H9 (cell line): ENCODE measurements at regions not wholly inside any gene's neighbourhood (a gene's known extent, or its start where the extent isn't known, plus 50 kb on each side); places are given as distances from the start of the nearest gene placed in this dataset.
"Not testable (repeated sequence)": the region's sequence is repeated elsewhere in the genome, so short reads cannot be mapped to it uniquely, and the experiment has no call there.

ENCODE experiments used
- DNase-seq: peaks from one replicate; pipeline ENCODE4 v3.0.0-alpha.2; 2017
- H2AFZ ChIP-seq: one replicate; pipeline ENCODE4 v1.6.1; 2013; ENCODE audit warnings: mild to moderate bottlenecking, low read length, control low read depth, moderate library complexity
- H2AK5ac ChIP-seq: 2 replicates; pipeline ENCODE4 v1.6.1; 2013; ENCODE audit warnings: low read length, control low read depth, mixed read lengths; ENCODE audit not compliant: insufficient read length
- H2BK120ac ChIP-seq: one replicate; pipeline ENCODE4 v1.6.1; 2013; ENCODE audit warnings: low read depth, mild to moderate bottlenecking, low read length, control low read depth, inconsistent platforms; ENCODE audit not compliant: poor library complexity, severe bottlenecking
- H2BK12ac ChIP-seq: 2 replicates; pipeline ENCODE4 v1.6.1; 2013; ENCODE audit warnings: low read length, control low read depth, mixed read lengths, low read depth; ENCODE audit not compliant: insufficient read length
- H2BK15ac ChIP-seq: 2 replicates; pipeline ENCODE4 v1.6.1; 2013; ENCODE audit warnings: low read depth, low read length, control low read depth
- H2BK20ac ChIP-seq: one replicate; pipeline ENCODE4 v1.6.1; 2013; ENCODE audit warnings: low read depth, mild to moderate bottlenecking, low read length, control low read depth, inconsistent platforms; ENCODE audit not compliant: poor library complexity, severe bottlenecking
- H2BK5ac ChIP-seq: 2 replicates; pipeline ENCODE4 v1.6.1; 2013; ENCODE audit warnings: low read length, control low read depth, mixed read lengths; ENCODE audit not compliant: insufficient read length
- H3K14ac ChIP-seq: 2 replicates; pipeline ENCODE4 v1.6.1; 2013; ENCODE audit warnings: low read length, control low read depth; ENCODE audit not compliant: insufficient read depth
- H3K18ac ChIP-seq: 2 replicates; pipeline ENCODE4 v1.6.1; 2013; ENCODE audit warnings: low read depth, mild to moderate bottlenecking, mixed read lengths, low read length, control low read depth; ENCODE audit not compliant: insufficient read length
- H3K23ac ChIP-seq: 2 replicates; pipeline ENCODE4 v1.6.1; 2013; ENCODE audit warnings: low read length, control low read depth, mixed read lengths, low read depth; ENCODE audit not compliant: insufficient read length
- H3K23me2 ChIP-seq: 2 replicates; pipeline ENCODE4 v1.6.1; 2013; ENCODE audit warnings: low read depth, mild to moderate bottlenecking, mixed read lengths, low read length, control low read depth; ENCODE audit not compliant: insufficient read length, poor library complexity, severe bottlenecking
- H3K27ac ChIP-seq: 2 replicates; pipeline ENCODE4 v1.5.1; 2013; ENCODE audit warnings: low read length, control low read depth, mixed read lengths, low read depth; ENCODE audit not compliant: insufficient read length
- H3K27me3 ChIP-seq: 2 replicates; pipeline ENCODE4 v1.6.1; 2013; ENCODE audit warnings: low read length, control low read depth, inconsistent platforms; ENCODE audit not compliant: insufficient read depth
- H3K4ac ChIP-seq: 2 replicates; pipeline ENCODE4 v1.6.1; 2013; ENCODE audit warnings: low read depth, mild to moderate bottlenecking, control low read depth, inconsistent platforms, low read length, moderate library complexity
- H3K4me1 ChIP-seq: 2 replicates; pipeline ENCODE4 v1.6.1; 2013; ENCODE audit warnings: low read length, control low read depth, inconsistent platforms; ENCODE audit not compliant: insufficient read depth
- H3K4me2 ChIP-seq: 2 replicates; pipeline ENCODE4 v1.6.1; 2013; ENCODE audit warnings: low read length, control low read depth, mixed read lengths; ENCODE audit not compliant: insufficient read length, insufficient read depth
- H3K56ac ChIP-seq: 2 replicates; pipeline ENCODE4 v1.6.1; 2013; ENCODE audit warnings: low read depth, mild to moderate bottlenecking, mixed read lengths, low read length, control low read depth; ENCODE audit not compliant: insufficient read length
- H3K79me1 ChIP-seq: 2 replicates; pipeline ENCODE4 v1.6.1; 2013; ENCODE audit warnings: low read depth, mild to moderate bottlenecking, moderate library complexity, low read length, control low read depth, inconsistent platforms; ENCODE audit not compliant: insufficient read depth, poor library complexity, severe bottlenecking
- H3K79me2 ChIP-seq: 2 replicates; pipeline ENCODE4 v1.6.1; 2013; ENCODE audit warnings: low read length, control low read depth, inconsistent platforms; ENCODE audit not compliant: insufficient read depth
- H3K9ac ChIP-seq: 2 replicates; pipeline ENCODE4 v1.6.1; 2013; ENCODE audit warnings: low read length, control low read depth, mixed read lengths; ENCODE audit not compliant: insufficient read length; ENCODE audit errors: extremely low read depth
- H3K9me3 ChIP-seq: one replicate; pipeline ENCODE4 v1.6.1; 2013; ENCODE audit warnings: low read depth, low read length, inconsistent platforms; ENCODE audit not compliant: control insufficient read depth
- H3T11ph ChIP-seq: one replicate; pipeline ENCODE4 v1.6.1; 2013; ENCODE audit warnings: mild to moderate bottlenecking, low read length, control low read depth, inconsistent platforms
- H4K20me1 ChIP-seq: one replicate; pipeline ENCODE4 v1.6.1; 2013; ENCODE audit not compliant: control insufficient read depth, insufficient read length, insufficient read depth
- H4K5ac ChIP-seq: 2 replicates; pipeline ENCODE4 v1.6.1; 2013; ENCODE audit warnings: low read depth, mild to moderate bottlenecking, mixed read lengths, low read length, control low read depth; ENCODE audit not compliant: insufficient read length
- H4K8ac ChIP-seq: replicated peaks from 2 replicates; pipeline ENCODE4 v1.6.1; 2013; ENCODE audit warnings: low read length, control low read depth, mixed read lengths, low read depth; ENCODE audit not compliant: insufficient read length
- H4K91ac ChIP-seq: 2 replicates; pipeline ENCODE4 v1.6.1; 2013; ENCODE audit warnings: low read depth, mild to moderate bottlenecking, moderate library complexity, mixed read lengths, low read length, control low read depth; ENCODE audit not compliant: insufficient read length
- H3K27ac Mint-ChIP-seq, 3 experiments: 2 replicates in 2 of 3; 3 replicates in 1 of 3; pipeline ENCODE4 v1.8.0; 2020 to 2021; ENCODE audit warnings: mixed read lengths in 3 of 3, mild to moderate bottlenecking in 1 of 3, moderate library complexity in 1 of 3
- H3K27me3 Mint-ChIP-seq: 2 replicates; pipeline ENCODE4 v1.8.0; 2021; ENCODE audit warnings: low read depth, mild to moderate bottlenecking, moderate library complexity, mixed read lengths
- H3K36me3 Mint-ChIP-seq, 3 experiments: 2 replicates in 2 of 3; 3 replicates in 1 of 3; pipeline ENCODE4 v1.8.0; 2020 to 2021; ENCODE audit warnings: low read depth in 3 of 3, mixed read lengths in 3 of 3; ENCODE audit not compliant: insufficient read depth in 1 of 3
- H3K4me1 Mint-ChIP-seq, 2 experiments: 2 replicates each; pipeline ENCODE4 v1.8.0; 2020; ENCODE audit warnings: mixed read lengths in 2 of 2
- H3K4me3 Mint-ChIP-seq, 2 experiments: 2 replicates in 1 of 2; 3 replicates in 1 of 2; pipeline ENCODE4 v1.8.0; 2020 to 2021; ENCODE audit warnings: mild to moderate bottlenecking in 2 of 2, mixed read lengths in 2 of 2, moderate library complexity in 1 of 2
- H3K9me3 Mint-ChIP-seq, 2 experiments: 2 replicates in 1 of 2; 3 replicates in 1 of 2; pipeline ENCODE4 v1.8.0; 2020; ENCODE audit warnings: mild to moderate bottlenecking in 2 of 2, mixed read lengths in 2 of 2, moderate library complexity in 1 of 2
- WGBS: extraction: QIAGEN DNeasy Blood & Tissue Kit; methylation state at CpG from one replicate; pipeline ENCODE4 v1.1.7; 2013; ENCODE audit warnings: missing lambda C conversion rate, low lambda C conversion rate, mixed read lengths; ENCODE audit not compliant: insufficient read length; ENCODE audit errors: extremely low coverage; 5-methylcytosine and 5-hydroxymethylcytosine counted together

DNA sequence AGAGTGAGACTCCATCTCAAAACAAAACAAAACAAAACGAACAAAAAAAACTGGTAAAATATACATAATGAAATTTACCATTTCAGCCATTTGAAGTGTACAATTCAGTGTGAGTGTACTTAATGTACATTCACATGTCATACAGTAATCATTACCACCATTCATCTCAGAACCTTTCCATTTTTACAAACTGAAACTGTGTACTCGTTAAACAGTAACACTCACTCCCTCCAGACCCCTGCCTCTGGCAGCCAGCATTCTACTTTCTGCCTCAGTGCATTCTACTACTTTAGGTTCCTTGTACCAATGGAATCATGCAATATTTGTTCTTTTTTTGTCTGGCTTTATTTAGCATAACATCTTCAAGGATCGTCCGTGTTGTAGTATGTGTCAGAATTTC, 87.5 kb upstream of the CRYM start:
- not testable (repeated sequence) for H3K27me3 ChIP-seq, H2AFZ ChIP-seq, H3K27me3 Mint-ChIP-seq, H3K79me2 ChIP-seq, H3K9me3 ChIP-seq, H3K56ac ChIP-seq, H3K18ac ChIP-seq, H4K5ac ChIP-seq, H4K8ac ChIP-seq, H3K23me2 ChIP-seq, H3K9me3 Mint-ChIP-seq, H3K4me2 ChIP-seq, H3K9ac ChIP-seq, H3K4ac ChIP-seq, H2BK15ac ChIP-seq, DNase-seq, H3K27ac Mint-ChIP-seq, H2BK20ac ChIP-seq, H3K36me3 Mint-ChIP-seq, H3K4me3 Mint-ChIP-seq, H2BK120ac ChIP-seq, H4K20me1 ChIP-seq, H3K23ac ChIP-seq, H3K4me1 ChIP-seq, H2AK5ac ChIP-seq, H2BK12ac ChIP-seq, H4K91ac ChIP-seq, H3K27ac ChIP-seq, H3K79me1 ChIP-seq, H3K4me1 Mint-ChIP-seq, H3K14ac ChIP-seq, H3T11ph ChIP-seq, H2BK5ac ChIP-seq
- no CpG with 5 or more reads among the region's 4 CpGs for WGBS

- not testable (repeated sequence) for H2BK120ac ChIP-seq, H4K20me1 ChIP-seq, H3K4me1 ChIP-seq, H3K18ac ChIP-seq, H3K27me3 ChIP-seq, H3T11ph ChIP-seq, H3K79me1 ChIP-seq, H4K8ac ChIP-seq, H3K9ac ChIP-seq, H3K4me2 ChIP-seq, H4K5ac ChIP-seq, H3K4me3 Mint-ChIP-seq, H3K27ac Mint-ChIP-seq, H2BK15ac ChIP-seq, H3K27me3 Mint-ChIP-seq, H3K23ac ChIP-seq, H3K79me2 ChIP-seq, H2BK5ac ChIP-seq, H3K9me3 Mint-ChIP-seq, H3K14ac ChIP-seq, H3K36me3 Mint-ChIP-seq, H2AK5ac ChIP-seq, H2BK20ac ChIP-seq, H2BK12ac ChIP-seq, DNase-seq, H2AFZ ChIP-seq, H3K4ac ChIP-seq, H3K9me3 ChIP-seq, H3K23me2 ChIP-seq, H4K91ac ChIP-seq, H3K27ac ChIP-seq, H3K56ac ChIP-seq
- H3K4me1 Mint-ChIP-seq = peaks cover 12 to 21% of the 10 kb centered on the region in 2 experiments
- WGBS = no CpG with 5 or more reads among the region's 10 CpGs
Measured at GRCh38 chr16:21363550-21364223, 85.6 kb upstream of the CRYM start.
